A549 (cell line): ENCODE measurements at regions not wholly inside any gene's neighbourhood (a gene's known extent, or its start where the extent isn't known, plus 50 kb on each side); places are given as distances from the start of the nearest gene placed in this dataset.

Source experiments
- ATAC-seq, 2 experiments: fragments of 200-7000 bp in 1 of 2; fragments of >200 bp in 1 of 2; cut with Nextera tagmentation in 1 of 2; cut with Tn5 transposase in 1 of 2; 3 replicates each; pipeline versions ENCODE4 v1.8.0 to v1.9.1; 2018 to 2020; ENCODE audit warnings: mild to moderate bottlenecking in 1 of 2, moderate library complexity in 1 of 2
- CTCF ChIA-PET: fragments of 300-600 bp; sonication (Branson Sonifier 250); formaldehyde crosslinking; extraction: SDS; loops from one replicate; lab custom pipeline; 2021; ENCODE audit warnings: antibody characterized with exemption, inconsistent platforms; lab: Yijun Ruan, JAX
- POLR2A ChIA-PET: fragments of 350-600 bp; formaldehyde crosslinking; extraction: SDS; loops from one replicate; lab custom pipeline; 2021; ENCODE audit warnings: antibody characterized with exemption, inconsistent platforms; lab: Yijun Ruan, JAX
- DNase-seq, 2 experiments: peaks; one replicate each; pipeline versions ENCODE4 v3.0.0 to v3.0.0-alpha.2; 2011 to 2016; ENCODE audit warnings: low read depth in 1 of 2, low spot score in 1 of 2
- FAIRE-seq: peaks from 2 replicates; lab custom pipeline; 2011; peaks lifted over from hg19 to GRCh38; lab: Jason Lieb, UNC
- H3K27ac ChIP-seq, 2 experiments: fragments of >200 bp; sonication (Bioruptor Twin); formaldehyde crosslinking; 3 replicates each; pipeline ENCODE4 v1.5.1; 2016 to 2017
- H3K4me1 ChIP-seq: fragments of >200 bp; sonication (Bioruptor Twin); formaldehyde crosslinking; 3 replicates; pipeline ENCODE4 v1.6.1; 2016
- H3K4me2 ChIP-seq: fragments of >200 bp; sonication (Bioruptor Twin); formaldehyde crosslinking; 3 replicates; pipeline ENCODE4 v1.6.1; 2016
- H3K4me3 ChIP-seq: fragments of >200 bp; sonication (Bioruptor Twin); formaldehyde crosslinking; 3 replicates; pipeline ENCODE4 v1.5.1; 2016
- H3K9me3 ChIP-seq: fragments of >200 bp; sonication (Bioruptor Twin); formaldehyde crosslinking; 3 replicates; pipeline ENCODE4 v1.6.1; 2016
- BCL3 ChIP-seq: fragments of >200 bp; sonication (Bioruptor Twin); formaldehyde crosslinking; IDR thresholded peaks from 3 replicates; pipeline ENCODE4 v1.6.1; 2016
- CBX2 ChIP-seq: fragments of 200-600 bp; sonication (generic); IDR thresholded peaks from 2 replicates; pipeline ENCODE4 v1.6.1; 2016; ENCODE audit warnings: low read depth, mild to moderate bottlenecking, borderline replicate concordance
- CBX8 ChIP-seq: fragments of 200-600 bp; sonication (generic); IDR thresholded peaks from 2 replicates; pipeline ENCODE4 v1.6.1; 2016
- CEBPB ChIP-seq, 2 experiments: fragments of >200 bp in 1 of 2; sonication (Bioruptor Twin) in 1 of 2; formaldehyde crosslinking in 1 of 2; IDR thresholded peaks; 2 replicates each; pipeline ENCODE4 v1.6.1; 2012 to 2016
- CTCF ChIP-seq: fragments of >200 bp; sonication (Bioruptor Twin); formaldehyde crosslinking; IDR thresholded peaks from 3 replicates; pipeline ENCODE4 v1.5.1; 2016
- EHMT2 ChIP-seq: fragments of 200-600 bp; sonication (generic); IDR thresholded peaks from 2 replicates; pipeline ENCODE4 v1.6.1; 2016; ENCODE audit warnings: antibody characterized with exemption, low read depth, mild to moderate bottlenecking, moderate library complexity
- ELK1 ChIP-seq: fragments of 150-350 bp; IDR thresholded peaks from 2 replicates; pipeline ENCODE4 v1.6.1; 2014; ENCODE audit warnings: low read depth, mild to moderate bottlenecking, low read length
- EP300 ChIP-seq, 2 experiments: fragments of >200 bp; sonication (Bioruptor Twin); formaldehyde crosslinking; IDR thresholded peaks; 2 replicates in 1 of 2; 3 replicates in 1 of 2; pipeline ENCODE4 v1.6.1; 2016 to 2017
- ESRRA ChIP-seq: fragments of 150-350 bp; IDR thresholded peaks from 2 replicates; pipeline ENCODE4 v1.6.1; 2014; ENCODE audit warnings: mild to moderate bottlenecking, low read length, borderline replicate concordance
- FOSB ChIP-seq: fragments of 250-450 bp; sonication (Bioruptor Pico); IDR thresholded peaks from 2 replicates; pipeline ENCODE4 v1.5.0; 2020; ENCODE audit warnings: mild to moderate bottlenecking, moderate library complexity
- FOXS1 ChIP-seq: fragments of 250-450 bp; sonication (Bioruptor Pico); IDR thresholded peaks from 2 replicates; pipeline ENCODE4 v1.5.0; 2020; ENCODE audit warnings: mild to moderate bottlenecking, moderate library complexity
- HDAC2 ChIP-seq: fragments of 200-600 bp; sonication (generic); IDR thresholded peaks from 2 replicates; pipeline ENCODE4 v1.6.1; 2016
- HES2 ChIP-seq: fragments of >200 bp; sonication (Bioruptor Twin); formaldehyde crosslinking; IDR thresholded peaks from 2 replicates; pipeline ENCODE4 v1.6.1; 2016
- HOXB13 ChIP-seq: fragments of 250-450 bp; sonication (Bioruptor Pico); IDR thresholded peaks from 2 replicates; pipeline ENCODE4 v1.5.0; 2020; ENCODE audit warnings: low read depth, mild to moderate bottlenecking, moderate library complexity
- JUNB ChIP-seq: fragments of >200 bp; sonication (Bioruptor Twin); formaldehyde crosslinking; IDR thresholded peaks from 2 replicates; pipeline ENCODE4 v1.6.1; 2016
- KDM1A ChIP-seq: fragments of 200-600 bp; sonication (generic); IDR thresholded peaks from 2 replicates; pipeline ENCODE4 v1.6.1; 2016; ENCODE audit warnings: low read depth, mild to moderate bottlenecking
- PHF8 ChIP-seq: fragments of 200-600 bp; sonication (generic); IDR thresholded peaks from 2 replicates; pipeline ENCODE4 v1.6.1; 2016; ENCODE audit warnings: low read depth, mild to moderate bottlenecking, antibody characterized with exemption, moderate library complexity, borderline replicate concordance
- POLR2AphosphoS2 ChIP-seq: conservative IDR thresholded peaks from 2 replicates; pipeline ENCODE4 v1.6.1; 2012; ENCODE audit warnings: low read length, improper control_type of control experiment, inconsistent platforms
- RNF2 ChIP-seq: fragments of 200-600 bp; sonication (generic); IDR thresholded peaks from 2 replicates; pipeline ENCODE4 v1.6.1; 2016; ENCODE audit warnings: low read depth, mild to moderate bottlenecking, antibody characterized with exemption, moderate library complexity, borderline replicate concordance
- SREBF2 ChIP-seq: fragments of 450-650 bp; IDR thresholded peaks from 2 replicates; pipeline ENCODE4 v1.6.1; 2014; ENCODE audit warnings: mild to moderate bottlenecking, moderate library complexity
- ZC3H11A ChIP-seq: fragments of 450-650 bp; IDR thresholded peaks from 2 replicates; pipeline ENCODE4 v1.6.1; 2014; ENCODE audit warnings: antibody characterized with exemption, mild to moderate bottlenecking
- ZNF302 ChIP-seq: fragments of 250-450 bp; sonication (Bioruptor Pico); IDR thresholded peaks from 2 replicates; pipeline ENCODE4 v1.9.0; 2021; ENCODE audit warnings: inconsistent platforms, mild to moderate bottlenecking, moderate library complexity
- WGBS: methylation state at CpG from one replicate; pipeline ENCODE4 v1.1.6; 2017; ENCODE audit errors: missing lambda C conversion rate; 5-methylcytosine and 5-hydroxymethylcytosine counted together
- TF ChIP-seq, protein P1 (sequence below): fragments of 200-600 bp; sonication (generic); IDR thresholded peaks from 2 replicates; pipeline ENCODE4 v1.6.1; 2016; ENCODE audit warnings: antibody characterized with exemption, mild to moderate bottlenecking, moderate library complexity

GRCh38 chr15:66912441-66912840, 153.0 kb upstream of the SMAD3 start:
- peaks cover 8% of the 10 kb centered on the region; the same call in 2 of the 3 replicates for H3K4me1 ChIP-seq
- 86% methylated on average over 7 of the region's 7 CpGs for WGBS
- H3K9me3 ChIP-seq, result peaks cover 11% of the 10 kb centered on the region
- H3K4me3 ChIP-seq, result no peak overlapping the region
- H3K4me2 ChIP-seq, result no peak overlapping the region
- FAIRE-seq (no peak), DNase-seq (no peak), ATAC-seq (no peak)
- ChIA-PET CTCF (interaction anchor here (0.6 to 20.9 kb wide), 9 partner anchors 6 to 392 kb away, joined by 3 to 261 read pairs (median 5); no protein-coding TSS in a partner anchor), POLR2A (no interaction called here)
- H3K27ac ChIP-seq, result no peak overlapping the region
- no peak for TF ChIP-seq CBX8
- TF ChIP-seq ELK1, result no peak
- TF ChIP-seq ZNF302 (CRISPR knock-in tag), result no peak
- TF ChIP-seq FOSB (CRISPR knock-in tag), result no peak
- TF ChIP-seq SREBF2, result no peak

GRCh38 chr15:66917904-66918448, 147.4 kb upstream of the SMAD3 start:
- TF ChIP-seq HOXB13 (no peak), HDAC2 (peak; percentile 57; the same call in 1 of the 2 replicates), ESRRA (no peak), KDM1A (peak; percentile 59; the same call in 1 of the 2 replicates)
- ChIA-PET CTCF (interaction anchor here (1.0 to 20.9 kb wide), 5 partner anchors 10 to 322 kb away, joined by 3 to 261 read pairs (median 4); no protein-coding TSS in a partner anchor), POLR2A (no interaction called here)
- 90% methylated on average over 2 of the region's 2 CpGs for WGBS
- no peak overlapping the region for H3K4me3 ChIP-seq
- H3K27ac ChIP-seq, result no peak overlapping the region
- no peak overlapping the region for H3K4me2 ChIP-seq
- ATAC-seq (no peak), FAIRE-seq (peak; percentile 36), DNase-seq (no peak)
- H3K9me3 ChIP-seq, result peaks cover 33% of the 10 kb centered on the region
- H3K4me1 ChIP-seq, result no peaks in the 10 kb centered on the region

DNA sequence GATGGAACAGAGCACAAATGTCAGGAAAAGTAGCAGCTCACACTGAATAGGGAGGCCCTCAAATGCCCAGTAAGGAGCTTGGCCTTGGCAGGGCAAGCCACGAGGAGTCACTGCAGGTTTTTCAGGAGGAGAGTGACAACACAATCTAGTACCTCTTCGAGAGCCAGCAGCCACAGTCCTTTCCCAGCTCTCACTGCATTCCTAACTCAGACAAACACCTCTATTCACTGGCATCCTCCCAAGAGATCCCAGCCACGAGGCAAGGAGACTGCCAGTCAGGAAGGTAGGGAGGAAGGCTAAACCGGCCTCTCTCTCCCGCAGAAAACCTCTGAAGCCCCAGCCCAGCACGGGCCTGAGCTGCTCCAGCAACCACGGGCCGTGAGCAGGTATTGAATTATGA, 146.0 kb upstream of the SMAD3 start:
- TF ChIP-seq CTCF, result no peak
- TF ChIP-seq, protein P1, sequence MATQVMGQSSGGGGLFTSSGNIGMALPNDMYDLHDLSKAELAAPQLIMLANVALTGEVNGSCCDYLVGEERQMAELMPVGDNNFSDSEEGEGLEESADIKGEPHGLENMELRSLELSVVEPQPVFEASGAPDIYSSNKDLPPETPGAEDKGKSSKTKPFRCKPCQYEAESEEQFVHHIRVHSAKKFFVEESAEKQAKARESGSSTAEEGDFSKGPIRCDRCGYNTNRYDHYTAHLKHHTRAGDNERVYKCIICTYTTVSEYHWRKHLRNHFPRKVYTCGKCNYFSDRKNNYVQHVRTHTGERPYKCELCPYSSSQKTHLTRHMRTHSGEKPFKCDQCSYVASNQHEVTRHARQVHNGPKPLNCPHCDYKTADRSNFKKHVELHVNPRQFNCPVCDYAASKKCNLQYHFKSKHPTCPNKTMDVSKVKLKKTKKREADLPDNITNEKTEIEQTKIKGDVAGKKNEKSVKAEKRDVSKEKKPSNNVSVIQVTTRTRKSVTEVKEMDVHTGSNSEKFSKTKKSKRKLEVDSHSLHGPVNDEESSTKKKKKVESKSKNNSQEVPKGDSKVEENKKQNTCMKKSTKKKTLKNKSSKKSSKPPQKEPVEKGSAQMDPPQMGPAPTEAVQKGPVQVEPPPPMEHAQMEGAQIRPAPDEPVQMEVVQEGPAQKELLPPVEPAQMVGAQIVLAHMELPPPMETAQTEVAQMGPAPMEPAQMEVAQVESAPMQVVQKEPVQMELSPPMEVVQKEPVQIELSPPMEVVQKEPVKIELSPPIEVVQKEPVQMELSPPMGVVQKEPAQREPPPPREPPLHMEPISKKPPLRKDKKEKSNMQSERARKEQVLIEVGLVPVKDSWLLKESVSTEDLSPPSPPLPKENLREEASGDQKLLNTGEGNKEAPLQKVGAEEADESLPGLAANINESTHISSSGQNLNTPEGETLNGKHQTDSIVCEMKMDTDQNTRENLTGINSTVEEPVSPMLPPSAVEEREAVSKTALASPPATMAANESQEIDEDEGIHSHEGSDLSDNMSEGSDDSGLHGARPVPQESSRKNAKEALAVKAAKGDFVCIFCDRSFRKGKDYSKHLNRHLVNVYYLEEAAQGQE, result no peak
- TF ChIP-seq FOXS1, result no peak
- TF ChIP-seq HES2, result no peak
- no peak for TF ChIP-seq CEBPB (IDR thresholded peaks at IDR 0.05)
- TF ChIP-seq CBX2, result no peak
- no peak for TF ChIP-seq PHF8
- no peak for TF ChIP-seq EP300 (IDR thresholded peaks at IDR 0.05)
- TF ChIP-seq RNF2, result no peak
- no peak for TF ChIP-seq ZC3H11A
- TF ChIP-seq JUNB, result no peak
- TF ChIP-seq BCL3, result no peak
- no peak for TF ChIP-seq EHMT2
- no peak for TF ChIP-seq POLR2AphosphoS2
- 55% methylated on average over 8 of the region's 8 CpGs for WGBS
- ChIA-PET POLR2A (no interaction called here), CTCF (interaction anchor here (1.0 to 20.9 kb wide), 7 partner anchors 12 to 917 kb away, joined by 3 to 261 read pairs (median 6); no protein-coding TSS in a partner anchor)
- H3K4me1 ChIP-seq, result no peaks in the 10 kb centered on the region
- H3K4me2 ChIP-seq, result no peak overlapping the region
- no peak overlapping the region for H3K4me3 ChIP-seq
- ATAC-seq (no peak; a peak in 1 of 6 replicates), DNase-seq (no peak), FAIRE-seq (no peak)
- peaks cover 35% of the 10 kb centered on the region for H3K9me3 ChIP-seq
- peak overlapping the region in 1 of 2 experiments; percentile 30; a peak in 2 of 6 replicates for H3K27ac ChIP-seq
